HS-5 (cell line): ENCODE measurements at regions not wholly inside any gene's neighbourhood (a gene's known extent, or its start where the extent isn't known, plus 50 kb on each side); places are given as distances from the start of the nearest gene placed in this dataset.
"Not testable (repeated sequence)": the region's sequence is repeated elsewhere in the genome, so short reads cannot be mapped to it uniquely, and the experiment has no call there.

ENCODE experiments used
- DNase-seq: peaks from one replicate; pipeline ENCODE4 v3.0.0-alpha.2; 2012; ENCODE audit warnings: low read depth

GRCh38 chr5:92022415-92023140 lies 639.5 kb upstream of the ARRDC3 start:
- DNase-seq: no peak

GRCh38 chr5:92019376-92019990 lies 636.4 kb upstream of the ARRDC3 start:
- peak; percentile 31 for DNase-seq

- DNase-seq: peak; percentile 84
These were observed 634.7 kb upstream of the ARRDC3 start for GRCh38 chr5:92017776-92018175.

GRCh38 chr5:92011845-92012244 lies 628.7 kb upstream of the ARRDC3 start:
- DNase-seq: not testable (repeated sequence)

GRCh38 chr5:92003806-92004205 lies 620.7 kb upstream of the ARRDC3 start:
- no peak for DNase-seq

GRCh38 chr5:92002721-92003274 lies 619.7 kb upstream of the ARRDC3 start:
- no peak for DNase-seq

- DNase-seq: no peak
These were observed 615.7 kb upstream of the ARRDC3 start for GRCh38 chr5:91998774-91999173.

GRCh38 chr5:91983869-91984268 lies 600.8 kb upstream of the ARRDC3 start:
- no peak for DNase-seq

- DNase-seq: no peak
These were observed 595.2 kb upstream of the ARRDC3 start for GRCh38 chr5:91978221-91978882.

GRCh38 chr5:91977579-91977978 lies 594.5 kb upstream of the ARRDC3 start:
- DNase-seq: no peak

GRCh38 chr5:91976451-91976850 lies 593.3 kb upstream of the ARRDC3 start:
- DNase-seq: no peak

- no peak for DNase-seq
These were observed 580.0 kb upstream of the ARRDC3 start for GRCh38 chr5:91963166-91963565.

GRCh38 chr5:91957666-91958065 lies 574.5 kb upstream of the ARRDC3 start:
- DNase-seq: peak; percentile 18

GRCh38 chr5:91956738-91957137 lies 573.6 kb upstream of the ARRDC3 start:
- no peak for DNase-seq

GRCh38 chr5:91955610-91956009 lies 572.5 kb upstream of the ARRDC3 start:
- no peak for DNase-seq

GRCh38 chr5:91954136-91954535 lies 571.0 kb upstream of the ARRDC3 start:
- DNase-seq: no peak

- DNase-seq: no peak
These were observed 567.2 kb upstream of the ARRDC3 start for GRCh38 chr5:91950328-91950727.

- DNase-seq: no peak
These were observed 563.8 kb upstream of the ARRDC3 start for GRCh38 chr5:91946870-91947269.

- DNase-seq: no peak
These were observed 558.5 kb upstream of the ARRDC3 start for GRCh38 chr5:91941588-91941987.

GRCh38 chr5:91938441-91938840 lies 555.3 kb upstream of the ARRDC3 start:
- no peak for DNase-seq

GRCh38 chr5:91937121-91937520 lies 554.0 kb upstream of the ARRDC3 start:
- DNase-seq: no peak

GRCh38 chr5:91929522-91929817 lies 546.4 kb upstream of the ARRDC3 start:
- peak; percentile 4 for DNase-seq
